NCI-H1417 (cell line): ENCODE measurements at regions not wholly inside any gene's neighbourhood (a gene's known extent, or its start where the extent isn't known, plus 50 kb on each side); places are given as distances from the start of the nearest gene placed in this dataset.
A peak's percentile ranks its signal among the peaks of the same experiment; 100 is the strongest.

ENCODE experiments used
- DNase-seq, 3 experiments: peaks; one replicate each; lab custom pipeline; 2025; lab: John Stamatoyannopoulos, UW

DNA sequence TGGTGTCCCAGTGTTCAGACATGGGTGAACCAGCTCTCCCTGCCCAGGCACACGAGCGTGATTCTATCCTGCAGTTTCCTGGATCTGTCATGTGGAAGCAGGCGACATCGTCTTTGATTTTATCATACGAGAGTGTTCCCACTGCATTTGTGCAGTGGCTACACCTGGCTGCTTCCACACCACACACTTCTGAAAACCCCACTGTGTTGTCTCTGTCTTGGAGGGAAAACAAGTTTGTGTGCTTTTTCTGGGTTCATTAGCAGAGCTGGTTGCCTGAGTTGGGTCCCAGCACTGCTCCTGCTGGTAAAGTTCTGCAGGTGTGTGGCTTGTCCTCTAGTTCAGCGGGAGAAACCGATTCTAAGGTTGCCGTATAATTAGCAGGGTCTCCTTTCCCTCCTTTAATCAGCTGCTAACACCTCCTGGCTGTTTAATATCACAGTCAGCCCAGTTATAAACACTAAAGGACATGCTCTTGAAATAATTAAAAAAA lies 58.5 kb upstream of the TWIST2 start:
- peak in 1 of 3 experiments; percentile 41 for DNase-seq

DNA sequence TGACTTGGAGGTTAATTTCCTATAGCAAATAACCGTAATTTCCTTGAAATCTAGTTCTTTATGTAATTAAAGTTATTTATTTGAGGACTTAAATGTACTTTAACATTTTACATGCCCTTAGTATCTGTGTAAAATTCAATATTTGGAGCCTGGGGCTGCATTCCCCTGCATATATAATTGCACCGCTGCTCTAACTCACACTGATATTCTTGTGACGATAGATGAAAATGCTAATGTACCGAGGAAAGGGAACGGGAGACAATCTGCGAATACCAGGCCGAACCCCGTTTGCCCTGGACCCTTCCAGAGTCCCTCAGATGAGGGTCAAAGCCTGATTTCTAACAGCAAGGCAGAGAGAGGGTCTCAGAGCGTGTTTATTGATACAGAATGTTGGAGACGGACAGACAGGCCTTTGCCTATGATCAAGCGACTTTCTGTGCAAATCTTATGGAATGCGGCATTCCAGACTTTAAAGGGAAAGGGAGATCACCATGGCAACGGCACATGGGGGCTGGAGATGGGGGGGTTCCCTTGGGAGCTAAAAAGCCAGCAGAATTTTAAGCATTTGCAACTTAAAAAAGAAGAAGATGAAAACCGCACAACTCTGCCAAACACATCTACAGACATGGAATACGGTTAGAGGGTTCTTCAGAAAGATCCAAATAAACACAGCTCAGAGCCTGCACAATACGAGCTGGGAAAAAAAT lies 57.6 kb upstream of the TWIST2 start:
- DNase-seq: no peak

DNA sequence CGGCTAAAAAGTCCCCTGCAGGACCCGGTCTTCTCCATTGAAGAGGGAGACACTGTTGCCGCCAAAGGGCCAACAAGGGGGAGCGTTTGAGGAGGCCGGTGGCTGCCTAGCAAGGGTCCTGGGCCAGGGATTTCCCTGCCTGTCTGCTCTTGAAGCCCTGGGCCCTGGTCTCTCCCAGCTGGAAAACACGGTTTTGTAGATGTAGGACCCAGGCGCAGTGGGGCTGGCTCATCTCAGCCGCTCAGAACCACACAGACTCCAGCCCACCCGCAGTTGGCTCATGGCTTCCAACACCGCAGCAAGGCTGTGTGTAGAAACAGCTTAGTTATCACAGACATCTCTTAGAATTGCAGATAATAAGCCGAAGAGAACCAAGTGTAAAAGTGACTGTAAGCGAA lies 57.1 kb upstream of the TWIST2 start:
- no peak for DNase-seq

GRCh38 chr2:238791354-238791753 lies 56.5 kb upstream of the TWIST2 start:
- no peak for DNase-seq

DNA sequence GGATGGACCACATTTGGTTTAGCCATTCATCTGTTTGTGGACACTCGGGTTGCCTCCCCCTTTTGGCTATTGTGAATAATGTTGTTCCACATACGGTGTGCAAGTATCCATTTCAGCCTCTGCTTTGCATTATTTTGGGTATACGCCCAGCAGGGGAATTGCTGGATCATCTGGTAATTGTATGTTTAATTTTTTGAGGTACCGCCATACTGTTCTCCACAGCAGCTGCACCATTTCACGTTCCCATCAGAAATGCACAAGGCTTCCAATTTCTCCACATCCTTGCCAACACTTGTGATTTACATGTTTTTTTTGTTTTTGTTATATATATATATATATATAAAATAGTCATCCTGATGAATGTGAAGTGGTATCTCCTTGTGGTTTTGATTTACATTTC lies 54.6 kb upstream of the TWIST2 start:
- no peak for DNase-seq

DNA sequence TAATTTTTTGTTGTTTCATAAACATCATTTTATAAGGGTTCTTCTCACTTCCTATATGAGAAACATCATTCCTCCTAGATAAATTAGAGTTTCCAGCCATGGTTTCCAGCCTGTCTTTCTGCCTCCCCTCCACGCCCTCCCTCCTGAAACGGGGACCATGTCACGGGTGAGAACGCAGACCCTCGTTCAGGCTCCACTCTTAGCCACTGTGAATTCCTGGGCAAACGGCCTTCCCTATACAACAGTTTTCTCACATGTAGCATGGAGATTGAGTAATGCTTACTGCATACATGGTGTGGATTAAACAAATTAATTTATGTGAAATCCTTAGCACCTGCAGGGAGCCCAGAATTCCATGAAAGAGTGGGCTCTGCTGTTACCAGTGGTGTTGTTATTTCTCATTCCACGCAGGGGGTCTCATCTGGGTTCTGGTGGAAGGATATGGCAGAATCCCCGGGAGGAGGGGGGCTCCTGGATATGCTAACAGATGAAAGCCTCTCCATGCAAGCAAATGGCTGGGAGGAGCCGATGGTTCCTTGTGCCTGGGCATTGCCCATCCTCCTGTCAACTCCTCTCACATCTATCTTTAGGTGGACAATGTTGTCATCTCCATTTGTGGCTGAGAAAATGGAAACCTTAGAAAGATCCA lies 54.0 kb upstream of the TWIST2 start:
- DNase-seq: no peak

- DNase-seq: no peak
These were observed 51.5 kb upstream of the TWIST2 start for GRCh38 chr2:238796223-238796885.

DNA sequence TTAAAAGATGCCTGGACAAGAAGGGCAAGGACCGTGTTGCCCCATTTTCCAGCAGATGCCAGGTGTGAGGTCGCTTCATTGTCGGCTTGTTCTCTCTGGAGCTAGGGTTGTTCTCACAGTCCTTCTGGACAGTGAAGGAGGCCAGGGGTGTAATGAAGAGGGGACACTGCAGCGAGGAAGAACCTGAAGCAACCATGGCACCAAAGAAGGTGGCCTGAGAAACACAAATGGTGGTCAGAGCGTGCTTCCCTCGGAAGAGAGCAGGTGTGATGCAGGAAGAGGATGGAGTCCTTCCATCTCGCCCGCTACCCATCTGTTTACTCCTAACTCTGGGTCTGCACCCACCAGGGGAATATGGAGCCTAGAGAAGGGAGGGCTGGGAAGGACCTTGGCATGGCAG lies 50.3 kb upstream of the TWIST2 start:
- no peak for DNase-seq
